ENCODE measurements at regions not wholly inside any gene's neighbourhood (a gene's known extent, or its start where the extent isn't known, plus 50 kb on each side); places are given as distances from the start of the nearest gene placed in this dataset.

DNA sequence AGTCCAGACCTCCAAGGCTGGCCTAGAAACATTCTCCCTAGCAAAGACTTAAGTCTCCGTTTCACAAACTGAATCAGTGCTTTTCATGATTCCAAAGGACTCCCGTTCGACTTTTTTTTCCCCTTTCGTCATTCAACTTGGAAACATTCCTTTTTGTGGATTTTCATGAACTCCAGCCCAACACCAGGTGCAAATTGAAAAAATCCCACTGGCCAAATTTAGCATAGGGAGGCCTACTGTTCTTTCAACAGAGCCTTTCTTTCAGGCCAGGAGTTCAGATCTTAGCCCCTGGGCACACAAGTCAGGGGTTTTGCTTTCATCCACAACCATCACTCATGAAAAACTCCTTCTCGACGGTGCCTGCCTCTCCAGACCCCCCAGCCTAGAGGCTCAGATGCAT, 285.3 kb downstream of the PIK3R1 start:
- WGBS, 2 experiments (ENCODE audit: insufficient coverage in 1 of 2, insufficient read length in 1 of 2): 90 to 94% methylated on average over 4 to 6 of the region's 6 CpGs
- peaks cover 24% of the 10 kb centered on the region for H3K9me3 ChIP-seq (ENCODE audit: control insufficient read depth, low read length)
- H3K4me3 ChIP-seq (ENCODE audit: low read length): no peak overlapping the region
- peaks cover 36% of the 10 kb centered on the region for H3K9me3 Mint-ChIP-seq
- H3K27ac Mint-ChIP-seq: no peak overlapping the region
- no peaks in the 10 kb centered on the region for H3K36me3 ChIP-seq (ENCODE audit: control insufficient read depth, insufficient read depth, low read length)
- H3K9ac ChIP-seq (ENCODE audit: extremely low read depth, low read length, poor library complexity, severe bottlenecking): no peak overlapping the region
- H3K4me1 ChIP-seq (ENCODE audit: control insufficient read depth, insufficient read depth, low read length): no peaks in the 10 kb centered on the region
- no peak overlapping the region for H3K27ac ChIP-seq (ENCODE audit: low read depth, low read length)
- no peaks in the 10 kb centered on the region for H3K27me3 ChIP-seq (ENCODE audit: control insufficient read depth, insufficient read depth, low read length, poor library complexity, severe bottlenecking)
- no peak overlapping the region for H3K4me3 Mint-ChIP-seq
- no peaks in the 10 kb centered on the region for H3K27me3 Mint-ChIP-seq (ENCODE audit: insufficient read depth)
- DNase-seq: no peak
- H3K36me3 Mint-ChIP-seq (ENCODE audit: low read depth): peaks cover 2% of the 10 kb centered on the region
- TF ChIP-seq, protein P1, sequence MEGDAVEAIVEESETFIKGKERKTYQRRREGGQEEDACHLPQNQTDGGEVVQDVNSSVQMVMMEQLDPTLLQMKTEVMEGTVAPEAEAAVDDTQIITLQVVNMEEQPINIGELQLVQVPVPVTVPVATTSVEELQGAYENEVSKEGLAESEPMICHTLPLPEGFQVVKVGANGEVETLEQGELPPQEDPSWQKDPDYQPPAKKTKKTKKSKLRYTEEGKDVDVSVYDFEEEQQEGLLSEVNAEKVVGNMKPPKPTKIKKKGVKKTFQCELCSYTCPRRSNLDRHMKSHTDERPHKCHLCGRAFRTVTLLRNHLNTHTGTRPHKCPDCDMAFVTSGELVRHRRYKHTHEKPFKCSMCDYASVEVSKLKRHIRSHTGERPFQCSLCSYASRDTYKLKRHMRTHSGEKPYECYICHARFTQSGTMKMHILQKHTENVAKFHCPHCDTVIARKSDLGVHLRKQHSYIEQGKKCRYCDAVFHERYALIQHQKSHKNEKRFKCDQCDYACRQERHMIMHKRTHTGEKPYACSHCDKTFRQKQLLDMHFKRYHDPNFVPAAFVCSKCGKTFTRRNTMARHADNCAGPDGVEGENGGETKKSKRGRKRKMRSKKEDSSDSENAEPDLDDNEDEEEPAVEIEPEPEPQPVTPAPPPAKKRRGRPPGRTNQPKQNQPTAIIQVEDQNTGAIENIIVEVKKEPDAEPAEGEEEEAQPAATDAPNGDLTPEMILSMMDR (conservative IDR thresholded peaks at IDR 0.05): no peak
- no peaks in the 10 kb centered on the region for H3K4me1 Mint-ChIP-seq

DNA sequence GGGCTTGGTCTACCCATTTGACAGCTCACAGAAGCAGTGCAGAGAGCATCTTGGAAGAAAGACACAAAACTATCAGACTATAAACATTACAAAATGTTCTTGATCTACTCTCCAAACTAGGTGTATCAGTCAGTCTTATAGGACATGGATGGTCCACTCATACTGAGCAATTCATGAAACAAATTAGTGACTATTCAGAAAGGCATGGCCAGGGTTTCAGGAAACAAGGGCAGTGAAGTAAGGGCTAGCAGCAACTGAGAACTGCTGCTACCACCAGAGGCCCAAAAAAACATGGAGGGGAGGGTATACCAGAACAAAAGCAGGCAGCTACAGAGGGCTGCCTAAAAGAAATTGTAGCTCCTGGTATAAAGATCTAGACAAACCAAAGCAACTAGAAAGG, 287.0 kb downstream of the PIK3R1 start:
- H3K9me3 Mint-ChIP-seq: peaks cover 20% of the 10 kb centered on the region
- Histone ChIP-seq H3K9ac (ENCODE audit: extremely low read depth, low read length, poor library complexity, severe bottlenecking) (no peak overlapping the region), H3K4me1 (ENCODE audit: control insufficient read depth, insufficient read depth, low read length) (no peaks in the 10 kb centered on the region), H3K4me3 (ENCODE audit: low read length) (no peak overlapping the region), H3K27ac (ENCODE audit: low read depth, low read length) (no peak overlapping the region), H3K36me3 (ENCODE audit: control insufficient read depth, insufficient read depth, low read length) (no peaks in the 10 kb centered on the region), H3K27me3 (ENCODE audit: control insufficient read depth, insufficient read depth, low read length, poor library complexity, severe bottlenecking) (no peaks in the 10 kb centered on the region), H3K9me3 (ENCODE audit: control insufficient read depth, low read length) (peaks cover 13% of the 10 kb centered on the region)
- no peaks in the 10 kb centered on the region for H3K4me1 Mint-ChIP-seq
- no peak overlapping the region for H3K27ac Mint-ChIP-seq
- TF ChIP-seq, protein P1 (conservative IDR thresholded peaks at IDR 0.05): no peak
- no peaks in the 10 kb centered on the region for H3K27me3 Mint-ChIP-seq (ENCODE audit: insufficient read depth)
- peaks cover 2% of the 10 kb centered on the region for H3K36me3 Mint-ChIP-seq (ENCODE audit: low read depth)
- H3K4me3 Mint-ChIP-seq: no peak overlapping the region
- DNase-seq: no peak

DNA sequence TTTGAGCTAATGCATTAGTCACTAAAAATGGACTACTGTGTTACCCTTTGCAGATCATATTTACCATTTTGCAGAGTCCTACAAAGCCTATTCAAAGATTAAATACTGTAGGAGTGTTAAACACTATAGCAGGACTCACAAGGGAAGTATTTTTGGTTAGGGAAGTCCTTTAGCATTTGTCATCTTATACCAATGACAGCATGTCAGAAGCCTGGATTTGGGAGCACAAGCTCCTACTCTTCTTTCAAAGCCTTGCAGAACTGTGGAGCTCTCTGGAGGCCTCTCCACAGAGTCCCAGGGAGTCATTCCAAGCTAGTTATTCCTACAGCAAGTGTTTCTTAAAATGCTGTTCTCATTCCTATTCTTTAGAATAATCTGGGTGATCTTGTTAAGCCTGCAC, 288.8 kb downstream of the PIK3R1 start:
- Histone ChIP-seq H3K9me3 (ENCODE audit: control insufficient read depth, low read length) (no peaks in the 10 kb centered on the region), H3K27me3 (ENCODE audit: control insufficient read depth, insufficient read depth, low read length, poor library complexity, severe bottlenecking) (no peaks in the 10 kb centered on the region), H3K9ac (ENCODE audit: extremely low read depth, low read length, poor library complexity, severe bottlenecking) (no peak overlapping the region), H3K4me1 (ENCODE audit: control insufficient read depth, insufficient read depth, low read length) (no peaks in the 10 kb centered on the region), H3K4me3 (ENCODE audit: low read length) (no peak overlapping the region), H3K36me3 (ENCODE audit: control insufficient read depth, insufficient read depth, low read length) (no peaks in the 10 kb centered on the region), H3K27ac (ENCODE audit: low read depth, low read length) (no peak overlapping the region)
- Mint-ChIP-seq H3K27ac (no peak overlapping the region), H3K4me1 (no peaks in the 10 kb centered on the region), H3K27me3 (ENCODE audit: insufficient read depth) (no peaks in the 10 kb centered on the region), H3K9me3 (peaks cover 3% of the 10 kb centered on the region), H3K4me3 (no peak overlapping the region), H3K36me3 (ENCODE audit: low read depth) (peaks cover 2% of the 10 kb centered on the region)
- TF ChIP-seq, protein P1 (conservative IDR thresholded peaks at IDR 0.05): no peak
- no peak for DNase-seq
